Cardiac fibroblast (primary cell): ENCODE measurements at regions not wholly inside any gene's neighbourhood (a gene's known extent, or its start where the extent isn't known, plus 50 kb on each side); places are given as distances from the start of the nearest gene placed in this dataset.

Source experiments
- DNase-seq, 2 donors: peaks; one replicate each; pipeline versions ENCODE4 v3.0.0 to v3.0.0-alpha.2; 2010; ENCODE audit warnings: low read depth in 2 of 2
- H3K4me3 ChIP-seq, 2 donors: replicated peaks in 1 of 2; 1 replicate in 1 of 2; 2 replicates in 1 of 2; pipeline ENCODE4 v1.5.1; 2011; ENCODE audit warnings: low read depth in 2 of 2, low read length in 2 of 2, mild to moderate bottlenecking in 2 of 2, moderate library complexity in 1 of 2
- TF ChIP-seq, protein P1 (sequence below): IDR thresholded peaks from one replicate; pipeline ENCODE4 v1.5.1; 2011; ENCODE audit warnings: low read depth, mild to moderate bottlenecking, low read length, inconsistent platforms

DNA sequence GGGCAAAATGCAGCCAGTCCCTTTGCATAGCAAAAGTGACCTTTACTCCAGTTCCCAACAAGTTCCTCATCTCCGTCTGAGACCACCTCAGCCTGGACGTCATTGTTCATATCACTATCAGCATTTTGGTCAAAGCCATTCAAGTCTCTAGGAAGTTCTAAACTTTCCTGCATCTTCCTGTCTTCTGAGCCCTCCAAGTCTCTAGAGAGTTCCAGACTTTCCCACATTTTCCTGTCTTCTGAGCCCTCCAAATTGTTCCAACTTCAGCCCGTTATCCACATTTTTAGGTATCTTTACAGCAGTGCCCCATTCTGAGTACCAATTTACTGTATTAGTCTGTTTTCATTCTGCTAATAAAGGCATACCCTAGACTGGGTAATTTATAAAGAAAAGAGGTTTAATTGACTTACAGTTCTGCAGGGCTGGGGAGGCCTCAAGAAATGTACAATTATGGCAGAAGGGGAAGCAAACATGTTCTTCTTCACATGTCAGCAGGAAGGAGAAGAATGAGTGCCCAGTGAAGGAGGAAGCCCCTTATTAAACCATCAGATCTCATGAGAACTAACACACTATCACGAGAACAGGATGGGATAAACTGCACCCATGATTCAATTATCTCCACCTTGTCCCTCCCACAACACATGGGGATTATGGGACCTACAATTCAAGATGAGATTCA is 123.7 kb downstream of the MYCN start:
- DNase-seq = no peak
- TF ChIP-seq, protein P1, sequence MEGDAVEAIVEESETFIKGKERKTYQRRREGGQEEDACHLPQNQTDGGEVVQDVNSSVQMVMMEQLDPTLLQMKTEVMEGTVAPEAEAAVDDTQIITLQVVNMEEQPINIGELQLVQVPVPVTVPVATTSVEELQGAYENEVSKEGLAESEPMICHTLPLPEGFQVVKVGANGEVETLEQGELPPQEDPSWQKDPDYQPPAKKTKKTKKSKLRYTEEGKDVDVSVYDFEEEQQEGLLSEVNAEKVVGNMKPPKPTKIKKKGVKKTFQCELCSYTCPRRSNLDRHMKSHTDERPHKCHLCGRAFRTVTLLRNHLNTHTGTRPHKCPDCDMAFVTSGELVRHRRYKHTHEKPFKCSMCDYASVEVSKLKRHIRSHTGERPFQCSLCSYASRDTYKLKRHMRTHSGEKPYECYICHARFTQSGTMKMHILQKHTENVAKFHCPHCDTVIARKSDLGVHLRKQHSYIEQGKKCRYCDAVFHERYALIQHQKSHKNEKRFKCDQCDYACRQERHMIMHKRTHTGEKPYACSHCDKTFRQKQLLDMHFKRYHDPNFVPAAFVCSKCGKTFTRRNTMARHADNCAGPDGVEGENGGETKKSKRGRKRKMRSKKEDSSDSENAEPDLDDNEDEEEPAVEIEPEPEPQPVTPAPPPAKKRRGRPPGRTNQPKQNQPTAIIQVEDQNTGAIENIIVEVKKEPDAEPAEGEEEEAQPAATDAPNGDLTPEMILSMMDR = no peak
- H3K4me3 ChIP-seq = no peak overlapping the region

DNA sequence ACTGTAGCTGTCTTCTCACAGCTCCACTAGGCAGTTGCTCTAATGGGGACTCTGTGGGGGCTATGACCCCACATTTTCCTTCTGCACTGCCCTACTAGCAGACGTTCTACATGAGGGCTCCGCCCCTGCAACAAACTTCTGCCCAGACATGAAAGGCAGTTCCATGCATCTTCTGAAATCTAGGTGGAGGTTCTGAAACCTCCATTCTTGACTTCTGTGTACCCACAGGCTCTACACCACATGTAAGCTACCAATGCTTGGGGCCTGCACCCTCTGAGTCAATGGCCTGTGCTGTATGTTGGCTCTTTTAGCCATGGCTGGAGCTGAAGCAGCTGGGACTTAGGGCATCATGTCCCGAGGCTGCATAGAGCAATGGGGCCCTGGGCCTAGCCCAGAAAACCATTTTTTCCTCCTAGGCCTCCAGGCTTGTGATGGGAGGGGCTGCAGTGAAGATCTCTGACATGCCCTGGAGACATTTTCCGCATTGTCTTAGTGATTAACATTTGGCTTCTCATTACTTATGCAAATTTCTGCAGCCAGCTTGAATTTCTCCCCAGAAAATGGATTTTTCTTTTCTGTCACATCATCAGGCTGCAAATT is 123.0 kb downstream of the MYCN start:
- DNase-seq = no peak
- TF ChIP-seq, protein P1 = no peak
- no peak overlapping the region for H3K4me3 ChIP-seq

DNA sequence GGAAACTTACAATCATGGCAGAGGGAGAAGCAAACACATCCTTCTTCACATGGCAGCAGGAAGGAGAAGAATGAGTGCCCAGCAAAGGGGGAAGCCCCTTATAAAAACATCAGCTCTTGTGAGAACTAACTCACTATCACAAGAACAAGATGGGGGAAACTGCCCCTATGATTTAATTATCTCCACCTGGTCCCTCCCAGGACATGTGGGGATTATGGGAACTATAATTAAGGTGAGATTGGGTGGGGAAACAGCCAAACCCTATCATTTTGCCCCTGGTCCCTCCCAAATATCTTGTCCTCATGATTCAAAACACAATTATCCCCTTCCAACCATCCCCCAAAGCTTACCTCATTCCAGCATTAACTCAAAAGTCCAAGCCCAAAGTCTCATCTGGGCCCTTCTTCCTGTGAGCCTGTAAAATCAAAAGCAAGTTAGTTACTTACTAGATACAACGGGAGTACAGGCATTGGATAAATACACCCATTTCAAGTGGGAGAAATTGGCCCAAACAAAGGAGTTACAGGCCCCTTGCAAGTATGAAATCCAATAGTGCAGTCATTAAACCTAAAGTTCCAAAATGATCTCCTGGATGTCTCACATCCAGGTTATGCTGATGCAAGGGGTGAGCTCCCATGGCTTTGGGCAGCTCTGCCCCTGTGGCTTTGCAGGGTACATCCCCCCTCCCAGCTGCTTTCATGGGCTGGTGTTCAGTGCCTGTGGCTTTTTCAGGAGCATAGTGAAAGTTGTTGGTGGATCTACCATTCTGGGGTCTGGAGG is 122.3 kb downstream of the MYCN start:
- no peak overlapping the region for H3K4me3 ChIP-seq
- DNase-seq = no peak
- TF ChIP-seq, protein P1 = no peak

DNA sequence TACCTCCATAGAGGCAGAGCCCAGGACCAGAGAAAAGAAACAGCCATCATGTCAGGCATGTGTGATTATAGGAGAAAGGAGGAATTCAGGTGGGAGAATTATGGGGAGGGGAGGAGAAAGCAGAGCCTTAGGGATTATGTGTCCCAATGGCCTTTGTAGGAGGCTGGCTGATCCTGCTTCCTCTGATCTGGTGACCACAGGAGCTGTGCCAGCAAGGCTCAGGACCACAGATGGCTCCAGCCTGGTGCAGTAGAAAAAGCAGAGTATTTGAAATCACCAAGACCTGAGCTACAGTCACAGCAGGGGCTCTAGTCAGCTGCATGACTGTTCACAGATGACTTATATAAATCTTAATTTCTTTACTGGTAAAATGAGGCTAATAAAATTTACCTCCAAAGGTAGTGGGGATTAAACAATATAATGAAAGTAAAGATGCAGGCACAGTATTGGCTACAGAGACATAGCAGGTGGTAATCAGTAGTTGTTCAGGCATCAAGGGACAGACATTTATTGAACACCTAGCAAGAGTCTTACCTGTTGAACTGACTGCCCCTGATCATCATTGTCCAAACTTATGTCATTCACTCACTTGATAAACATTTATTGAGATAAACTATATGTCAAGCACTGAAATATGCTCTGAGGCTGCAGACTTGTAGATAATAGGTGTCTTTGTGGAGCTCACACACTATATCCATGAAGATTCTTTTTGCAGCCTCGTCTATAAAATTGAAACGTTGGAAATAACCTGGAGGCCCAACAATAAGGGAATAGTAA is 121.3 kb downstream of the MYCN start:
- DNase-seq = no peak
- H3K4me3 ChIP-seq = no peak overlapping the region
- TF ChIP-seq, protein P1 = no peak

DNA sequence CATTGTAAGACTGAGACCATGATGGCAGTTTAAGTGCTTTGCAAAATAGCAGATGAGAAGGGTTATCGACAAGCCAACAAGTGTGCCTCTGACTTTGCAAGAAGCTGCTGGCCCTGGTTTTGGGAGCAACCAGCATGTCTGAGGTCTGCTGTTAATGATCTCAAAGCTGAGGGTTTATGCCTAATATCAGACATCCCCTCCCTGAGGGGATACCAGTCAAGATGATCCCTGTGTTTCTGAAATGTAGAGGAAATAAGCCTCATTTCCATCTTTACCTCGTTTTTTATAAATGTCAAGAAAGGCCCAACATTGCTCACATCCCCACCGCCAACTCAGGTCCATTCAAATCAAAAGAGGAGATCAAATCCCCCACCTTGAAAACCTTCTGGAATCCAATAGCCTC is 120.6 kb downstream of the MYCN start:
- no peak for DNase-seq
- TF ChIP-seq, protein P1 = no peak
- no peak overlapping the region for H3K4me3 ChIP-seq

DNA sequence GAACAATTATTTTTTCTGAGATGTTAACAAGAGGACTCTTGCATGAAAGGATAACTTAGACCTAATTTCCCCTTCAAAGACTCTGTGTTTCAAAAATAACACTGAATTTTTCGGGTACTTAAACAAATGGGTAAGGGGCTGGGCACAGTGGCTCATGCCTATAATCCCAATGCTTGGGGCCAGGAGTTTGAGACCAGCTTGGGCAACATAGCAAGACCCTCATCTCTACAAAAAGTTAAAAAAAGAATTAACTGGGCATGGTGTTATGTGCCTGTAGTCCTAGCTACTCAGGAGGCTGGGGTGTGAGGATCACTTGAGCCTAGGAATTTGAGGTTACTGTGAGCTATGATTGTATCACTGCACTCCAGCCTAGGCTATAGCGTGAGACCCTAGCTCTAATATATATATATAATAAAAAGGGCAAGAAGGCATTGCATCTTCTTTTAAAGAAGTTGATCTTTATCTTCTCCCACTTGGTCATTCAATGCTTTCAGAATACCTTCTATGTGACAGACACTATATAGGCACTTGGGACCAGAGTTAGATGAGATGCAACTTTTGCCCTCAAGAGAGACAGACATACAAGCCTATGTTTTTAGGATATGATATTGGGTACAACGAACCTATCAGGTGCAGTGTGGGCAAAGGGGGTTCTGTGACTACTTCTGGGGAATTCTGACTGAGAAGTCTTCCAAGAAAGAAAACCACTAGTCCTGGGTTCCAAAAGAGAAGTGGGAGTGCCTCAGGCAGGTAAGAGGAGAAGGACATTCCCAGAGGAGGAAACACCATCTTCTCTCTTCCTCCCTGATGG is 120.0 kb downstream of the MYCN start:
- TF ChIP-seq, protein P1 = no peak
- no peak overlapping the region for H3K4me3 ChIP-seq
- no peak for DNase-seq
